Keratinocyte (primary cell): ENCODE measurements at regions not wholly inside any gene's neighbourhood (a gene's known extent, or its start where the extent isn't known, plus 50 kb on each side); places are given as distances from the start of the nearest gene placed in this dataset.

Experiments
- DNase-seq: peaks from one replicate; pipeline ENCODE4 v3.0.0-alpha.2; 2011; ENCODE audit warnings: low read depth, missing footprints, low spot score
- FAIRE-seq: peaks from 2 replicates; lab custom pipeline; 2011; peaks lifted over from hg19 to GRCh38; lab: Jason Lieb, UNC
- H2AFZ ChIP-seq: 2 replicates; pipeline ENCODE4 v1.6.0; 2012; ENCODE audit warnings: low read length, control low read depth, inconsistent platforms; ENCODE audit not compliant: control insufficient read depth
- H3K27ac ChIP-seq: 2 replicates; pipeline ENCODE4 v1.5.1; 2011; ENCODE audit warnings: low read length; ENCODE audit not compliant: control insufficient read depth, insufficient read depth
- H3K27me3 ChIP-seq: 3 replicates; pipeline ENCODE4 v1.6.0; 2011; ENCODE audit warnings: low read length; ENCODE audit not compliant: control insufficient read depth, insufficient read depth; ENCODE audit errors: extremely low read depth
- H3K36me3 ChIP-seq, 2 experiments: 2 replicates in 1 of 2; 3 replicates in 1 of 2; pipeline ENCODE4 v1.5.1; 2011; ENCODE audit warnings: low read length in 2 of 2, mild to moderate bottlenecking in 1 of 2; ENCODE audit not compliant: control insufficient read depth in 2 of 2, insufficient read depth in 2 of 2; ENCODE audit errors: extremely low read depth in 1 of 2
- H3K4me1 ChIP-seq: 3 replicates; pipeline ENCODE4 v1.5.1; 2011; ENCODE audit warnings: low read length; ENCODE audit not compliant: control insufficient read depth, insufficient read depth; ENCODE audit errors: extremely low read depth
- H3K4me2 ChIP-seq: 3 replicates; pipeline ENCODE4 v1.6.0; 2011; ENCODE audit warnings: low read depth, low read length; ENCODE audit not compliant: control insufficient read depth, insufficient read depth; ENCODE audit errors: extremely low read depth
- H3K4me3 ChIP-seq, 3 experiments: fragments of 200-600 bp in 1 of 3; sonication (generic) in 1 of 3; 2 replicates in 2 of 3; 3 replicates in 1 of 3; pipeline ENCODE4 v1.5.1; 2011 to 2016; ENCODE audit warnings: low read length in 3 of 3, mild to moderate bottlenecking in 3 of 3, control low read depth in 2 of 3, inconsistent platforms in 1 of 3, low read depth in 1 of 3, mixed read lengths in 1 of 3, mixed run types in 1 of 3, moderate library complexity in 1 of 3; ENCODE audit not compliant: control insufficient read depth in 2 of 3, insufficient read depth in 2 of 3; ENCODE audit errors: extremely low read depth in 1 of 3
- H3K79me2 ChIP-seq: 2 replicates; pipeline ENCODE4 v1.6.0; 2012; ENCODE audit warnings: low read length; ENCODE audit not compliant: control insufficient read depth, insufficient read depth
- H3K9ac ChIP-seq: 3 replicates; pipeline ENCODE4 v1.6.0; 2011; ENCODE audit warnings: low read length; ENCODE audit not compliant: control insufficient read depth, insufficient read depth; ENCODE audit errors: extremely low read depth
- H3K9me1 ChIP-seq: 3 replicates; pipeline ENCODE4 v1.6.0; 2011; ENCODE audit warnings: low read length; ENCODE audit not compliant: control insufficient read depth, insufficient read depth; ENCODE audit errors: extremely low read depth
- H3K9me3 ChIP-seq: 2 replicates; pipeline ENCODE4 v1.5.1; 2012; ENCODE audit warnings: low read depth, low read length; ENCODE audit not compliant: control insufficient read depth
- H4K20me1 ChIP-seq: 3 replicates; pipeline ENCODE4 v1.6.0; 2011; ENCODE audit warnings: low read length; ENCODE audit not compliant: control insufficient read depth, insufficient read depth; ENCODE audit errors: extremely low read depth
- EZH2 ChIP-seq: IDR thresholded peaks from one replicate; pipeline ENCODE4 v1.6.1; 2012; ENCODE audit warnings: inconsistent platforms, mild to moderate bottlenecking, low read length, moderate library complexity
- dilution Hi-C: fragments of 300-500 bp; cut with MboI; formaldehyde crosslinking; loops from one replicate; pipeline ENCODE4 v1.7.0; 2020; ENCODE audit warnings: low sequenced_read_pairs; ENCODE audit not compliant: extremely low pct_ligation_motif_present
- TF ChIP-seq, protein P1 (sequence below), 3 experiments: IDR thresholded peaks in 1 of 3; conservative IDR thresholded peaks in 1 of 3; optimal IDR thresholded peaks in 1 of 3; 2 replicates in 2 of 3; 3 replicates in 1 of 3; pipeline versions ENCODE3 to v1.5.1; 2011; ENCODE audit warnings: low read length in 3 of 3, mild to moderate bottlenecking in 3 of 3, moderate library complexity in 2 of 3, control low read depth in 1 of 3, inconsistent platforms in 1 of 3; ENCODE audit not compliant: insufficient read depth in 2 of 3; ENCODE audit errors: extremely low read depth in 1 of 3

- dilution Hi-C loops, result no loop called here
- Histone ChIP-seq H3K4me3 (no peak overlapping the region), H3K36me3 (no peaks in the 10 kb centered on the region), H4K20me1 (no peaks in the 10 kb centered on the region), H2AFZ (no peak overlapping the region), H3K79me2 (no peaks in the 10 kb centered on the region), H3K4me2 (no peak overlapping the region), H3K9ac (no peak overlapping the region), H3K27me3 (peaks cover 4% of the 10 kb centered on the region), H3K9me3 (peaks cover 3% of the 10 kb centered on the region), H3K4me1 (no peaks in the 10 kb centered on the region), H3K27ac (no peak overlapping the region), H3K9me1 (no peaks in the 10 kb centered on the region)
- no peak for TF ChIP-seq EZH2
- TF ChIP-seq, protein P1, sequence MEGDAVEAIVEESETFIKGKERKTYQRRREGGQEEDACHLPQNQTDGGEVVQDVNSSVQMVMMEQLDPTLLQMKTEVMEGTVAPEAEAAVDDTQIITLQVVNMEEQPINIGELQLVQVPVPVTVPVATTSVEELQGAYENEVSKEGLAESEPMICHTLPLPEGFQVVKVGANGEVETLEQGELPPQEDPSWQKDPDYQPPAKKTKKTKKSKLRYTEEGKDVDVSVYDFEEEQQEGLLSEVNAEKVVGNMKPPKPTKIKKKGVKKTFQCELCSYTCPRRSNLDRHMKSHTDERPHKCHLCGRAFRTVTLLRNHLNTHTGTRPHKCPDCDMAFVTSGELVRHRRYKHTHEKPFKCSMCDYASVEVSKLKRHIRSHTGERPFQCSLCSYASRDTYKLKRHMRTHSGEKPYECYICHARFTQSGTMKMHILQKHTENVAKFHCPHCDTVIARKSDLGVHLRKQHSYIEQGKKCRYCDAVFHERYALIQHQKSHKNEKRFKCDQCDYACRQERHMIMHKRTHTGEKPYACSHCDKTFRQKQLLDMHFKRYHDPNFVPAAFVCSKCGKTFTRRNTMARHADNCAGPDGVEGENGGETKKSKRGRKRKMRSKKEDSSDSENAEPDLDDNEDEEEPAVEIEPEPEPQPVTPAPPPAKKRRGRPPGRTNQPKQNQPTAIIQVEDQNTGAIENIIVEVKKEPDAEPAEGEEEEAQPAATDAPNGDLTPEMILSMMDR (optimal IDR thresholded peaks at IDR 0.05 in 1 of 3, IDR thresholded peaks at IDR 0.05 in 1 of 3, conservative IDR thresholded peaks at IDR 0.05 in 1 of 3; ENCODE audit: extremely low read depth in 1 of 3, insufficient read depth in 2 of 3, low read length in 3 of 3), result no peak
- DNase-seq, result no peak
- no peak for FAIRE-seq
Observed at GRCh38 chr17:83144421-83145357, 65.3 kb downstream of the METRNL start.

DNA sequence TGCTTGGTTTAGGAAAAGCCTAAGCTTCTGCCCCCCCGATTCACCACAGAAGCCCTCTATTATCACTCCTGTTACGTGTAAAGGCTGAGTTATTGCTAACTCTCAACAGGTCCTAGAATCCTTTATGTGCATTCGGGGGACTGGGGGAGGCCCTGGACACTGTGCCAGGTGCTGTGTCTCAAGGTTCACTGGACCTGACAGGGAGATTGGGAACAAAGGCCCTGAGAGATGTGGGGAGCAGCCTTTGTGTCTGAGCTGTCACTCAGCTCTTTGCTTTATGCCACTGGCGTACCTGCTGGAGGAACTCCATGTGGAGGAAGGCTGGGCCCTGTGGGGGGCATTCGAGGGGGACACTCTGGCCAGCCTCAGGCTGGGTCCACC lies 65.9 kb downstream of the METRNL start:
- H3K4me2 ChIP-seq, result no peak overlapping the region
- no peak overlapping the region for H3K9ac ChIP-seq
- no peaks in the 10 kb centered on the region for H3K79me2 ChIP-seq
- H3K4me1 ChIP-seq, result no peaks in the 10 kb centered on the region
- no peaks in the 10 kb centered on the region for H4K20me1 ChIP-seq
- H2AFZ ChIP-seq, result no peak overlapping the region
- DNase-seq (no peak), FAIRE-seq (no peak)
- no peak overlapping the region for H3K27ac ChIP-seq
- H3K9me1 ChIP-seq, result no peaks in the 10 kb centered on the region
- peaks cover 6% of the 10 kb centered on the region for H3K27me3 ChIP-seq
- H3K36me3 ChIP-seq, result no peaks in the 10 kb centered on the region
- peaks cover 3% of the 10 kb centered on the region for H3K9me3 ChIP-seq
- H3K4me3 ChIP-seq, result no peak overlapping the region
- no peak for TF ChIP-seq EZH2
- TF ChIP-seq, protein P1 (optimal IDR thresholded peaks at IDR 0.05 in 1 of 3, IDR thresholded peaks at IDR 0.05 in 1 of 3, conservative IDR thresholded peaks at IDR 0.05 in 1 of 3; ENCODE audit: extremely low read depth in 1 of 3, insufficient read depth in 2 of 3, low read length in 3 of 3), result no peak
- dilution Hi-C loops, result no loop called here
